Heart right ventricle (tissue), 16 donors: ENCODE measurements at regions not wholly inside any gene's neighbourhood (a gene's known extent, or its start where the extent isn't known, plus 50 kb on each side); places are given as distances from the start of the nearest gene placed in this dataset.

Experiments
- ATAC-seq, 8 donors: fragments of 200-7000 bp; cut with Tn5 transposase; one replicate each; pipeline ENCODE4 v1.9.1; 2020; ENCODE audit warnings: mild to moderate bottlenecking in 8 of 8, moderate library complexity in 8 of 8, moderate number of reproducible peaks in 1 of 8
- DNase-seq, 2 donors: peaks; one replicate each; pipeline ENCODE4 v3.0.0-alpha.2; 2020
- H3K27ac ChIP-seq, 10 donors: fragments of 200-600 bp; sonication (generic) in 2 of 10; one replicate each; pipeline versions ENCODE4 v1.5.0 to v1.8.0; 2020 to 2022; ENCODE audit warnings: mild to moderate bottlenecking in 3 of 10
- H3K27me3 ChIP-seq, 7 donors: fragments of 200-600 bp; one replicate each; pipeline ENCODE4 v1.8.0; 2021 to 2022; ENCODE audit warnings: mild to moderate bottlenecking in 2 of 7
- H3K36me3 ChIP-seq, 9 donors: fragments of 200-600 bp; sonication (generic) in 1 of 9; one replicate each; pipeline versions ENCODE4 v1.5.0 to v1.8.0; 2020 to 2022; ENCODE audit warnings: mild to moderate bottlenecking in 2 of 9
- H3K4me1 ChIP-seq, 9 donors: fragments of 200-600 bp; sonication (generic) in 1 of 9; one replicate each; pipeline versions ENCODE4 v1.5.0 to v1.8.0; 2020 to 2022; ENCODE audit warnings: mild to moderate bottlenecking in 4 of 9
- H3K4me3 ChIP-seq, 10 donors: fragments of 200-600 bp; sonication (generic) in 2 of 10; one replicate each; pipeline versions ENCODE4 v1.5.0 to v1.8.0; 2020 to 2022; ENCODE audit warnings: mild to moderate bottlenecking in 7 of 10, moderate library complexity in 2 of 10
- H3K9me3 ChIP-seq, 11 donors: fragments of 200-600 bp in 10 of 11; sonication (generic) in 2 of 11; one replicate each; pipeline versions ENCODE4 v1.5.0 to v1.8.0; 2013 to 2022; ENCODE audit warnings: mild to moderate bottlenecking in 2 of 11, control low read depth in 1 of 11, moderate library complexity in 1 of 11
- CTCF ChIP-seq, 9 donors: fragments of 200-600 bp; sonication (generic) in 2 of 9; IDR thresholded peaks; one replicate each; pipeline versions ENCODE4 v1.5.0 to v1.8.0; 2021 to 2022; ENCODE audit warnings: antibody characterized with exemption in 9 of 9, mild to moderate bottlenecking in 5 of 9, moderate library complexity in 1 of 9
- WGBS, 2 donors: extraction: QIAGEN DNeasy Blood & Tissue Kit; methylation state at CpG; one replicate each; pipeline ENCODE4 v1.1.7; 2013; ENCODE audit warnings: inconsistent platforms in 1 of 2; 5-methylcytosine and 5-hydroxymethylcytosine counted together
- intact Hi-C, 10 donors: fragments of 100-400 bp; cut with DNase I; formaldehyde crosslinking; loops; one replicate each; pipeline versions ENCODE4 v1.11.1 to v1.14.2; 2022
- donor health status: Arrhythmogenic right ventricular cardiomyopathy.
- donor health status: ischemic (EF 13 %, LVEDD 7.1; RV severe dilation, severe dysfunction).
- donor health status: healthy with polysubstance abuse.
- donor health status: DM: no; HTN: yes; CAD: no.
- donor health status: DM: no; HTN: no; CAD: no.
- donor health status: ischemic (EF 25% LVEDD 6.9; RV normal size, moderate dysfunction).
- donor health status: ischemic (EF 25% LVEDD 5.7; RV mildly dilated, moderate dysfunction).
- donor health status: healthy.
- donor health status: DM: yes; HTN: yes; CAD: no.
- donor health status: Ischemic cardiomyopathy.
- donor health status: ischemic (EF 35%, LVEDD 5.7; RV mildly dilated, moderate dysfunction).
- donor health status: nonischemic (EF 11% LVEDD 7.7; RV severe dilation, severe dysfunction).
- donor health status: DM: yes; HTN: yes; CAD: no.
- donor health status: PGD.
- donor health status: ischemic (EF 29% LVEDD 5.4; RV normal size, mild dysfunction).
- donor health status: nonischemic (EF 23%, LVEDD 6.1; RV moderate dilation, normal function).

GRCh38 chr13:79833991-79834390, 353.0 kb downstream of the NDFIP2 start:
- Histone ChIP-seq H3K4me1 (peaks cover 0 to 4% (median 0%) of the 10 kb centered on the region in 9 donors), H3K4me3 (no peak overlapping the region), H3K27me3 (no peaks in the 10 kb centered on the region), H3K27ac (no peak overlapping the region), H3K36me3 (no peaks in the 10 kb centered on the region), H3K9me3 (peaks cover 0 to under 1% (median 0%) of the 10 kb centered on the region in 11 donors)
- TF ChIP-seq CTCF (IDR thresholded peaks at IDR 0.05): no peak
- DNase-seq (peak in 1 of 2 donors; percentile 23), ATAC-seq (no peak)
- intact Hi-C loops: no loop called here
- 41 to 53% methylated on average over 1 of the region's 1 CpG for WGBS, 2 donors

DNA sequence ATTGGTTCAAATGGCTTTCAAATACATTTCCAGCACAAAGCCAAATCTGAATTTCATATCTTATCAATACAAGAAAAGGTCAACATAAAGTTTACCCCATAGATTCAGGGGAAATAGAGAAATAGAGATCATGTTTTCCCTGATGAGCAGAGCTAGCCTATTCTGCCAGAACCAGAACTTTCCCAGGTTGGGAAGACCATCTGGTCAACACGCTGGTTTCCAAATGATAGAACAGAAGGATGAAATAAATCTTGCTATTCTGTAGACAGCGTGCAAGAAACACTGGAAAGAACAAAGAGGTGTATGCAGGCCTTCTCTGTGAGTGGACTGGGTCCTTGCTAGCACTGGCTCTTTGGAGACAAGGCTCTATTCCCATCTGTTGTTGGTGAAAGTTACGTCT, 350.6 kb downstream of the NDFIP2 start:
- no peaks in the 10 kb centered on the region for H3K9me3 ChIP-seq

GRCh38 chr13:79830945-79831344, 350.0 kb downstream of the NDFIP2 start:
- Histone ChIP-seq H3K27ac (no peak overlapping the region), H3K36me3 (no peaks in the 10 kb centered on the region), H3K4me1 (peaks cover 0 to 4% (median 0%) of the 10 kb centered on the region in 9 donors), H3K9me3 (no peaks in the 10 kb centered on the region), H3K4me3 (no peak overlapping the region), H3K27me3 (no peaks in the 10 kb centered on the region)
- DNase-seq: no peak
- WGBS, 2 donors: 95 to 96% methylated on average over 3 of the region's 3 CpGs
- ATAC-seq: no peak
- intact Hi-C loops: no loop called here
- no peak for TF ChIP-seq CTCF (IDR thresholded peaks at IDR 0.05)

More for the DNA sequence above, 350.6 kb downstream of the NDFIP2 start:
- ATAC-seq (no peak), DNase-seq (no peak)
- Histone ChIP-seq H3K36me3 (no peaks in the 10 kb centered on the region), H3K4me3 (no peak overlapping the region), H3K27me3 (no peaks in the 10 kb centered on the region), H3K4me1 (peaks cover 0 to 4% (median 0%) of the 10 kb centered on the region in 9 donors), H3K27ac (no peak overlapping the region)
- WGBS, 2 donors: 78 to 96% methylated on average over 3 of the region's 3 CpGs
- intact Hi-C loops: no loop called here
- no peak for TF ChIP-seq CTCF (IDR thresholded peaks at IDR 0.05)

- intact Hi-C loops: no loop called here
- DNase-seq (no peak), ATAC-seq (no peak)
- Histone ChIP-seq H3K4me3 (no peak overlapping the region), H3K9me3 (no peaks in the 10 kb centered on the region), H3K4me1 (peaks cover 0 to 4% (median 0%) of the 10 kb centered on the region in 9 donors), H3K27me3 (no peaks in the 10 kb centered on the region), H3K36me3 (no peaks in the 10 kb centered on the region), H3K27ac (no peak overlapping the region)
- TF ChIP-seq CTCF (IDR thresholded peaks at IDR 0.05): no peak
- 76 to 83% methylated on average over 2 of the region's 2 CpGs for WGBS, 2 donors
Observed at GRCh38 chr13:79830426-79830825, 349.5 kb downstream of the NDFIP2 start.
